A549 (cell line): ENCODE measurements at regions not wholly inside any gene's neighbourhood (a gene's known extent, or its start where the extent isn't known, plus 50 kb on each side); places are given as distances from the start of the nearest gene placed in this dataset.

Experiments
- BHLHE40 ChIP-seq: IDR thresholded peaks from 2 replicates; pipeline ENCODE4 v1.6.1; 2012; ENCODE audit warnings: low read depth, low read length, inconsistent platforms
- CHD4 ChIP-seq: fragments of 200-600 bp; sonication (generic); IDR thresholded peaks from 2 replicates; pipeline ENCODE4 v1.6.1; 2016; ENCODE audit warnings: antibody characterized with exemption, mild to moderate bottlenecking, borderline replicate concordance
- CTCF ChIP-seq: fragments of >200 bp; sonication (Bioruptor Twin); formaldehyde crosslinking; IDR thresholded peaks from 3 replicates; pipeline ENCODE4 v1.5.1; 2016
- E2F6 ChIP-seq: IDR thresholded peaks from 2 replicates; pipeline ENCODE4 v1.6.1; 2012; ENCODE audit warnings: low read depth, borderline replicate concordance
- EP300 ChIP-seq, 2 experiments: fragments of >200 bp; sonication (Bioruptor Twin); formaldehyde crosslinking; IDR thresholded peaks; 2 replicates in 1 of 2; 3 replicates in 1 of 2; pipeline ENCODE4 v1.6.1; 2016 to 2017
- HOXA7 ChIP-seq: fragments of 250-450 bp; sonication (Bioruptor Pico); IDR thresholded peaks from 2 replicates; pipeline ENCODE4 v1.5.0; 2020; ENCODE audit warnings: mild to moderate bottlenecking, moderate library complexity
- JUN ChIP-seq, 2 experiments: fragments of >200 bp; sonication (Bioruptor Twin); formaldehyde crosslinking; IDR thresholded peaks; 2 replicates in 1 of 2; 3 replicates in 1 of 2; pipeline ENCODE4 v1.6.1; 2016 to 2017
- JUNB ChIP-seq: fragments of >200 bp; sonication (Bioruptor Twin); formaldehyde crosslinking; IDR thresholded peaks from 2 replicates; pipeline ENCODE4 v1.6.1; 2016
- MAFK ChIP-seq: fragments of 450-650 bp; IDR thresholded peaks from 2 replicates; pipeline ENCODE4 v1.6.1; 2014; ENCODE audit not compliant: partially characterized antibody
- NPAS2 ChIP-seq: fragments of 250-450 bp; sonication (Bioruptor Pico); IDR thresholded peaks from 2 replicates; pipeline ENCODE4 v1.8.0; 2022; ENCODE audit warnings: mild to moderate bottlenecking, moderate library complexity, borderline replicate concordance
- POLR2A ChIP-seq: IDR thresholded peaks from 2 replicates; pipeline ENCODE4 v1.6.1; 2012; ENCODE audit warnings: mild to moderate bottlenecking, low read length
- RFX5 ChIP-seq: fragments of 450-650 bp; IDR thresholded peaks from 2 replicates; pipeline ENCODE4 v1.7.1; 2014; ENCODE audit warnings: antibody characterized with exemption, mild to moderate bottlenecking, moderate library complexity
- TP53 ChIP-seq: fragments of 250-450 bp; sonication (Bioruptor Pico); IDR thresholded peaks from 2 replicates; pipeline ENCODE4 v1.5.0; 2021; ENCODE audit warnings: mild to moderate bottlenecking, moderate library complexity
- TF ChIP-seq, protein P1 (sequence below): IDR thresholded peaks from 2 replicates; pipeline ENCODE4 v1.6.1; 2012

DNA sequence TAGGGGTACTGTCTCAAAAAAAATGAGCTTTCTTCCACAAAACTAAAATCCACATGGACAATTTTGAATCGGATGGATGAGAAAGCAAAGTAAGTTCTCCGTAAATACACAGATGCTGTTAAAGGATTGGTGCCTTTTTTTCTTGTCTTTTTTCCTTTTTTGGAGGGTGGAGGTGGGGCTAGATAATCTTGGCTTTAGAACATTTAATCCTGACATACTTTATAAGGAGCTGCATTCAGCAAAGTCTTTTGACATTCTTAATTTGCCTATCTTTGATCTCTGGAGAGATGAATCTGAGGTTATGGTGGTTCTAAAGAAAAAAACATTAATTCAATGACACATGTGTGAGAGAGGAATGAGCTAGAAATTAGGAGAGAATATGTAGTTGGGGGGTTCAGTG, 312.3 kb upstream of the KCNJ16 start:
- TF ChIP-seq POLR2A = no peak
- no peak for TF ChIP-seq MAFK
- TF ChIP-seq, protein P1, sequence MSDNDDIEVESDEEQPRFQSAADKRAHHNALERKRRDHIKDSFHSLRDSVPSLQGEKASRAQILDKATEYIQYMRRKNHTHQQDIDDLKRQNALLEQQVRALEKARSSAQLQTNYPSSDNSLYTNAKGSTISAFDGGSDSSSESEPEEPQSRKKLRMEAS = no peak
- no peak for TF ChIP-seq EP300 (IDR thresholded peaks at IDR 0.05)
- TF ChIP-seq CTCF = no peak
- TF ChIP-seq BHLHE40 = no peak
- no peak for TF ChIP-seq JUN (IDR thresholded peaks at IDR 0.05)
- no peak for TF ChIP-seq CHD4
- no peak for TF ChIP-seq E2F6
- TF ChIP-seq HOXA7 (CRISPR knock-in tag) = no peak
- TF ChIP-seq TP53 = no peak
- TF ChIP-seq RFX5 = no peak
- TF ChIP-seq NPAS2 (CRISPR knock-in tag) = no peak
- no peak for TF ChIP-seq JUNB
